ENCODE measurements at regions not wholly inside any gene's neighbourhood (a gene's known extent, or its start where the extent isn't known, plus 50 kb on each side); places are given as distances from the start of the nearest gene placed in this dataset.

DNA sequence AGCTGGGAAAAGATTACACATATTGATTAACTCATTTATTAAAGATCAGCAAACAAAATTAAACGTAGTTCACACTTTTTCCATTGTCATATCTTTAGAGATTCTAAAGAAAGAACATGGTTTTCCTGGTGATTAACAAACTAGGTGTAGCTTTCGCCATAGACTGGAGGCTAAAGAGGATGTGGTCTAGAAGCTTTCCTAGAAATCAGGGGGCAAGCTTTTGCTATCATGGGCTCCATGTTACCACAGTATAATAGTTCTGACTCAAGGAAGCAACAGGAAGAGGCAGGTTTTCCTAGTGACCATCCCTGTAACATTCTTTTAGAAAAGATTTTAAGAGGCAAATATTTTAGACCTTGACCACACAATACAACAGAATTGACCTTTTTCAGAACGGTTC is 232.7 kb downstream of the METTL4 start:
- 95% methylated on average over 3 of the region's 3 CpGs; no CpG with 5 or more reads in 1 of the 2 experiments for WGBS, 2 experiments (ENCODE audit: insufficient coverage in 1 of 2, insufficient read length in 1 of 2)
- H3K9me3 ChIP-seq (ENCODE audit: control insufficient read depth, low read length), result peaks cover 39% of the 10 kb centered on the region

DNA sequence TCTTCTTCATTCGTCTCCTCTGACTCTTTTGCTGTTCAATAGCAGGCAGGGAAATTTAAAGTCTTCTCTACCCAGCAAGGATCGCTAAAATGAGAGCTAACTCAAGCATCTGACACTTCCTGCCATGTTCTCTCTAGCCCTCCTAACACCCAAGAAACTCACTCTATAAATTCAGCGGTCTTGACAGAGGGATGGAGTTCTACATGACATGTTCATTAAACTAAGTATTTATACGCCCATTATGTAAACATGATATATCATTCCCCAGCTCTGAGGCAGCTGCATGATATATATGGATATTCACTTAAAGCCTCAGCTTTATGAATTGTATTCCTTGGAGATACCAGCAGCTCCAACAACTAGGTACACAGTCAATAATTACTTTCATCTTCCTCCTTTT is 231.0 kb downstream of the METTL4 start:
- TF ChIP-seq, protein P1, sequence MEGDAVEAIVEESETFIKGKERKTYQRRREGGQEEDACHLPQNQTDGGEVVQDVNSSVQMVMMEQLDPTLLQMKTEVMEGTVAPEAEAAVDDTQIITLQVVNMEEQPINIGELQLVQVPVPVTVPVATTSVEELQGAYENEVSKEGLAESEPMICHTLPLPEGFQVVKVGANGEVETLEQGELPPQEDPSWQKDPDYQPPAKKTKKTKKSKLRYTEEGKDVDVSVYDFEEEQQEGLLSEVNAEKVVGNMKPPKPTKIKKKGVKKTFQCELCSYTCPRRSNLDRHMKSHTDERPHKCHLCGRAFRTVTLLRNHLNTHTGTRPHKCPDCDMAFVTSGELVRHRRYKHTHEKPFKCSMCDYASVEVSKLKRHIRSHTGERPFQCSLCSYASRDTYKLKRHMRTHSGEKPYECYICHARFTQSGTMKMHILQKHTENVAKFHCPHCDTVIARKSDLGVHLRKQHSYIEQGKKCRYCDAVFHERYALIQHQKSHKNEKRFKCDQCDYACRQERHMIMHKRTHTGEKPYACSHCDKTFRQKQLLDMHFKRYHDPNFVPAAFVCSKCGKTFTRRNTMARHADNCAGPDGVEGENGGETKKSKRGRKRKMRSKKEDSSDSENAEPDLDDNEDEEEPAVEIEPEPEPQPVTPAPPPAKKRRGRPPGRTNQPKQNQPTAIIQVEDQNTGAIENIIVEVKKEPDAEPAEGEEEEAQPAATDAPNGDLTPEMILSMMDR (conservative IDR thresholded peaks at IDR 0.05), result no peak
- Histone ChIP-seq H3K36me3 (ENCODE audit: control insufficient read depth, insufficient read depth, low read length) (no peaks in the 10 kb centered on the region), H3K27me3 (ENCODE audit: control insufficient read depth, insufficient read depth, low read length, poor library complexity, severe bottlenecking) (no peaks in the 10 kb centered on the region), H3K4me1 (ENCODE audit: control insufficient read depth, insufficient read depth, low read length) (no peaks in the 10 kb centered on the region), H3K9ac (ENCODE audit: extremely low read depth, low read length, poor library complexity, severe bottlenecking) (no peak overlapping the region), H3K9me3 (ENCODE audit: control insufficient read depth, low read length) (peaks cover 39% of the 10 kb centered on the region), H3K27ac (ENCODE audit: low read depth, low read length) (no peak overlapping the region), H3K4me3 (ENCODE audit: low read length) (no peak overlapping the region)
- H3K27me3 Mint-ChIP-seq (ENCODE audit: insufficient read depth), result no peaks in the 10 kb centered on the region
- no peak for DNase-seq
- H3K9me3 Mint-ChIP-seq, result peaks cover 11% of the 10 kb centered on the region
- H3K4me3 Mint-ChIP-seq, result no peak overlapping the region
- H3K27ac Mint-ChIP-seq, result no peak overlapping the region
- no peaks in the 10 kb centered on the region for H3K36me3 Mint-ChIP-seq (ENCODE audit: low read depth)
- 96 to 100% methylated on average over 2 to 4 of the region's 4 CpGs for WGBS, 2 experiments (ENCODE audit: insufficient coverage in 1 of 2, insufficient read length in 1 of 2)
- no peaks in the 10 kb centered on the region for H3K4me1 Mint-ChIP-seq

More for the DNA sequence above, 232.7 kb downstream of the METTL4 start:
- no peak for DNase-seq
- Mint-ChIP-seq H3K4me3 (no peak overlapping the region), H3K4me1 (no peaks in the 10 kb centered on the region), H3K36me3 (ENCODE audit: low read depth) (no peaks in the 10 kb centered on the region), H3K9me3 (peaks cover 6% of the 10 kb centered on the region), H3K27me3 (ENCODE audit: insufficient read depth) (no peaks in the 10 kb centered on the region), H3K27ac (no peak overlapping the region)
- no peaks in the 10 kb centered on the region for H3K4me1 ChIP-seq (ENCODE audit: control insufficient read depth, insufficient read depth, low read length)
- H3K4me3 ChIP-seq (ENCODE audit: low read length), result peak overlapping the region; percentile 29
- no peaks in the 10 kb centered on the region for H3K36me3 ChIP-seq (ENCODE audit: control insufficient read depth, insufficient read depth, low read length)
- H3K27me3 ChIP-seq (ENCODE audit: control insufficient read depth, insufficient read depth, low read length, poor library complexity, severe bottlenecking), result no peaks in the 10 kb centered on the region
- H3K27ac ChIP-seq (ENCODE audit: low read depth, low read length), result no peak overlapping the region
- TF ChIP-seq, protein P1 (conservative IDR thresholded peaks at IDR 0.05), result no peak
- H3K9ac ChIP-seq (ENCODE audit: extremely low read depth, low read length, poor library complexity, severe bottlenecking), result no peak overlapping the region

GRCh38 chr18:2348003-2348402 is 223.3 kb downstream of the METTL4 start:
- Mint-ChIP-seq H3K36me3 (ENCODE audit: low read depth) (peaks cover 3% of the 10 kb centered on the region), H3K9me3 (peaks cover 14% of the 10 kb centered on the region), H3K27ac (no peak overlapping the region), H3K4me3 (no peak overlapping the region), H3K4me1 (peaks cover 13% of the 10 kb centered on the region), H3K27me3 (ENCODE audit: insufficient read depth) (no peaks in the 10 kb centered on the region)
- WGBS, 2 experiments (ENCODE audit: insufficient coverage in 1 of 2, insufficient read length in 1 of 2), result 83 to 100% methylated on average over 1 to 4 of the region's 5 CpGs
- TF ChIP-seq, protein P1 (conservative IDR thresholded peaks at IDR 0.05), result no peak
- Histone ChIP-seq H3K9me3 (ENCODE audit: control insufficient read depth, low read length) (peaks cover 15% of the 10 kb centered on the region), H3K4me1 (ENCODE audit: control insufficient read depth, insufficient read depth, low read length) (peaks cover 4% of the 10 kb centered on the region), H3K27me3 (ENCODE audit: control insufficient read depth, insufficient read depth, low read length, poor library complexity, severe bottlenecking) (no peaks in the 10 kb centered on the region), H3K27ac (ENCODE audit: low read depth, low read length) (no peak overlapping the region), H3K4me3 (ENCODE audit: low read length) (no peak overlapping the region), H3K9ac (ENCODE audit: extremely low read depth, low read length, poor library complexity, severe bottlenecking) (no peak overlapping the region), H3K36me3 (ENCODE audit: control insufficient read depth, insufficient read depth, low read length) (no peaks in the 10 kb centered on the region)
- no peak for DNase-seq
